Upper lobe of left lung (tissue), 6 donors: ENCODE measurements at regions not wholly inside any gene's neighbourhood (a gene's known extent, or its start where the extent isn't known, plus 50 kb on each side); places are given as distances from the start of the nearest gene placed in this dataset.

Experiments used
- ATAC-seq, 2 donors: fragments of 200-7000 bp; cut with Tn5 transposase; one replicate each; pipeline ENCODE4 v1.9.1; 2022; ENCODE audit warnings: mild to moderate bottlenecking in 2 of 2, moderate library complexity in 2 of 2; ENCODE audit not compliant: low FRiP score in 2 of 2
- DNase-seq, 2 donors: peaks; one replicate each; pipeline ENCODE4 v3.0.0-alpha.2; 2019 to 2020
- H3K27ac ChIP-seq, 4 donors: fragments of 200-600 bp; sonication (generic); one replicate each; pipeline ENCODE4 v1.5.1; 2016 to 2019
- H3K27me3 ChIP-seq, 4 donors: fragments of 200-600 bp; sonication (generic); one replicate each; pipeline ENCODE4 v1.5.1; 2017 to 2019
- H3K36me3 ChIP-seq, 4 donors: fragments of 200-600 bp; sonication (generic); one replicate each; pipeline ENCODE4 v1.5.1; 2016 to 2019
- H3K4me1 ChIP-seq, 4 donors: fragments of 200-600 bp; sonication (generic); one replicate each; pipeline ENCODE4 v1.5.1; 2018 to 2019
- H3K4me3 ChIP-seq, 4 donors: fragments of 200-600 bp; sonication (generic); one replicate each; pipeline ENCODE4 v1.5.1; 2017 to 2019; ENCODE audit warnings: mild to moderate bottlenecking in 2 of 4, moderate library complexity in 1 of 4
- H3K9me3 ChIP-seq, 4 donors: fragments of 200-600 bp; sonication (generic); one replicate each; pipeline ENCODE4 v1.5.1; 2018 to 2019
- CTCF ChIP-seq, 6 experiments: fragments of 450-650 bp in 4 of 6; fragments of 200-600 bp in 2 of 6; sonication (generic) in 2 of 6; IDR thresholded peaks; one replicate each; pipeline ENCODE4 v1.5.1; 2016 to 2019; ENCODE audit warnings: antibody characterized with exemption in 6 of 6
- EP300 ChIP-seq, 4 donors: sonication (generic); formaldehyde crosslinking; IDR thresholded peaks; one replicate each; pipeline ENCODE4 v1.5.1; 2017; ENCODE audit warnings: antibody characterized with exemption in 4 of 4, control low read depth in 2 of 4
- POLR2A ChIP-seq, 4 donors: fragments of 450-650 bp; IDR thresholded peaks; one replicate each; pipeline ENCODE4 v1.5.1; 2016 to 2017; ENCODE audit warnings: antibody characterized with exemption in 4 of 4, mild to moderate bottlenecking in 2 of 4
- POLR2AphosphoS5 ChIP-seq, 2 donors: sonication (generic); formaldehyde crosslinking; IDR thresholded peaks; one replicate each; pipeline ENCODE4 v1.5.1; 2017; ENCODE audit warnings: antibody characterized with exemption in 2 of 2
- WGBS, 2 donors: methylation state at CpG; one replicate each; pipeline ENCODE4 v1.1.5; 2017 to 2018; 5-methylcytosine and 5-hydroxymethylcytosine counted together
- donor health status: DM: no; HTN: no; CAD: no; lungs with moderate emphysema.
- donor health status: DM: no; HTN: yes; CAD: no; lungs with severe emphysema.

DNA sequence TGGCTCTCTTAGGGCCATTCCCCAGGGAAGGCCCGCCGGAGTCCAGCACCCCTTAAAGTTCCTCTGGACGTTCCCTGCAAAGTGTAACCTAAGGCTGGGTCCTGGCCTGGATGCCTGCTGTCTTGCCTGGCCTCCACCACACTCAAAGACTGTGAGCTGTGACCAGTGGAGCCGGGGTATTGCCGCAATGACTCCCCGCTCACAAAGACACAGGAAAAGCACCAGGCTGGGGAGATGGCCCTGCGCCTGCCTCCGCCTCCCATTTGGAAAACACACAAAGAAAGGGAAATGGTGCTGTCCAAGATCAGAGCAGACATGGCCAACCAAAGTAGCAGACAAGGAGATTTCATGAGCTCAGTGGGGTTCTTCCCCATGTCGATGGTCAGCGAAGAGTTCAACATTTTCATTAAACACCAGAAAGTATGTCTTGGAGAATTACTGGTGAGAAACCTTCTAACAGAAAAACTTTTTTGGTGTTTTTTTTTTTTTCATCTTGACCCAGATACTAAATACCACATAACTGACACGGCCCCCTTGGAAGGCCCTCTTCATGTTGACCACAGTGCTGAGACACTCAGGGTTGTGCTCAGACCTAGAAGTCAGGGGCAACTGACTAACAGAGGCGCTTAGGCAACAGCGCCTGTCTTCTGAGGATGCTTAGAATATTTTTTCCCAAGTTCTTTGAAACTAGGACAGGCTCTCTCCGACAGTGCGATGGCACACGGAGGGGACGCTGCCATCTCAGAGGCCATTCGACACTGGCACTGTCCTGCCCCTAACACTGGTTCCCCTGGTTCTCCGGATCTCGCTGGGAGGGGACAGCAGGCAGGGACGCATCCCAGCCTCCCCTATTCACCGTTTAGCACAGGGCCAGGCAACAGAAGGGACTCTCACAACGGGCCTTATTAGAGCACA, 226.4 kb upstream of the ID2 start:
- H3K9me3 ChIP-seq = no peaks in the 10 kb centered on the region
- H3K4me3 ChIP-seq = peak overlapping the region in 1 of 4 donors; percentile 14
- peak; percentile 5 to 35 for ATAC-seq
- WGBS, 2 donors = 79 to 80% methylated on average over 20 to 23 of the region's 23 CpGs
- H3K36me3 ChIP-seq = no peaks in the 10 kb centered on the region
- DNase-seq = no peak
- peak overlapping the region; percentile 11 to 58 (median 42) for H3K27ac ChIP-seq
- no peak for TF ChIP-seq POLR2A (IDR thresholded peaks at IDR 0.05)
- TF ChIP-seq POLR2AphosphoS5 (IDR thresholded peaks at IDR 0.05) = no peak
- no peak for TF ChIP-seq CTCF (IDR thresholded peaks at IDR 0.05)
- no peak for TF ChIP-seq EP300 (IDR thresholded peaks at IDR 0.05)
- peaks cover 13 to 23% (median 19%) of the 10 kb centered on the region in 4 donors for H3K4me1 ChIP-seq
- H3K27me3 ChIP-seq = no peaks in the 10 kb centered on the region

DNA sequence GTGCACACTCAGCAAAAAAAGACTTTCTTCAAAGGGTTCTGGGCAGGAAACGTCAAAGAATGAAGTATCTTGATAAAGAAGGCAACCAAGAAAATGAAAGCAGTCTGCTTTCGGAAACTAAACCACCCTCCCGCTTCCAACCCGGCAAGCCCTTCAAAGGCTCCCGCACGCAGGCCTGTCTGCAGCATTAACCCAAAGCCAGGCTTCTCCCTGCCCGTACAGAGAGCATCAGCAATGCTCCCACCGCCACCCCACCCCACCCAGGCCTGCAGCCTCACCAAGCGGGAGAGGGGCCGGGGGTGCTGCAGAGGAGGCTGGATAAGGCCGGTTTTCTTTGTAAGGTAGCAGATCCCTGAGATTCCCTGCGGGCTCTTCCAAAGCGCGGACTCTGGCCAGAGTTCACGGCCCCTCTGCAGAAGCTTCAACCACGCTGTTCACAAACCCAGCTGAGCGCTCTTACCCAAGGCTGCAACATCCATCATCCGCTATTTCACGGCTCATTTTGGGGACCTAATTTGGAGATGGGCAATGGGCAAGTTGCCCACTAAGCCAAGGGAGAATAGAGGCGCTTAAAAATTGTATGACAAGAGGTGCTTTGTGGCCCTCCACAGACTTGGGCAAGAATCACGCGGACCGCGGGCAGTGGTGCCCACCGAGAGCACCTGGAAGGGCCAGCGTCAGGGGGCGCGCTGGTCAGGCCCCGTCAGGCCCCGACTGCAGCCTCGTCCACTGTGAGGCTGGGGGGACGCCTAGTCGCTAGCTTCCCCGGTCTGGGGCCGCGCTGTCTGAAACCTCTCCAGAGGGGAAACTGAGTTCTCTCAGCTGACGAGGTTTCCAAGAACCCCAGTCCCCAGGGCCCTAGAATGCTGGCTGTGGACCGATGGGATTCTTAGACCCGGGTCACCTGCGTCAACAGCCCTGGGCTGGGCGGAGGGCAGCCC, 225.4 kb upstream of the ID2 start:
- DNase-seq (peak in 1 of 2 donors; percentile 60), ATAC-seq (peak in 1 of 2 donors; percentile 20)
- no peak for TF ChIP-seq CTCF (IDR thresholded peaks at IDR 0.05)
- TF ChIP-seq POLR2AphosphoS5 (IDR thresholded peaks at IDR 0.05) = no peak
- TF ChIP-seq POLR2A (IDR thresholded peaks at IDR 0.05) = no peak
- TF ChIP-seq EP300 (IDR thresholded peaks at IDR 0.05) = no peak
- H3K36me3 ChIP-seq = no peaks in the 10 kb centered on the region
- peak overlapping the region in 3 of 4 donors; percentile 30 to 42 (median 42) for H3K4me3 ChIP-seq
- WGBS, 2 donors = 72 to 75% methylated on average over 26 to 41 of the region's 41 CpGs
- peak overlapping the region; percentile 11 to 63 (median 42) for H3K27ac ChIP-seq
- no peaks in the 10 kb centered on the region for H3K9me3 ChIP-seq
- H3K27me3 ChIP-seq = no peaks in the 10 kb centered on the region
- peaks cover 13 to 23% (median 19%) of the 10 kb centered on the region in 4 donors for H3K4me1 ChIP-seq

DNA sequence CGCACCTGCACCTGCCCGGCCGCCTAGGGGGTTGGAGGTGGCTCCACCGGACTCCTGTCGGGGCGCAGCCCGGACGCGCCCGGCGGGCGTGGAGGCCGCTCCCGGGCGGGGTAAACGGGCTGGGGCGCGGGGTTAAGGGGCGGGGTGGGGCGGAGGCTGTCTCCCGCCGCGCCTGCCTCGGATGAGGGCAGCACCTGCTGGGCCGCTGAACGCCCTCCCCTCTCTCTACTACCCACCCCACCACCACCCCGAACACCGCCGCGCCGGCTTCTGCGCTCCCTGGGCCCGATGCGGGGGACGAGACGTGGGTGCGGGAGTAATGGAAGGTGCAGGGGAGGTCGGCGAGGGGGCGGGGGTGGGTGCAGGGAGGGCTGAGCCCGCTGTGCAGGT, 224.8 kb upstream of the ID2 start:
- DNase-seq (peak in 1 of 2 donors; percentile 86), ATAC-seq (peak in 1 of 2 donors; percentile 55)
- Histone ChIP-seq H3K4me3 (peak overlapping the region in 3 of 4 donors; percentile 30 to 42 (median 42)), H3K27me3 (no peaks in the 10 kb centered on the region), H3K9me3 (no peaks in the 10 kb centered on the region), H3K4me1 (peaks cover 13 to 23% (median 19%) of the 10 kb centered on the region in 4 donors), H3K36me3 (no peaks in the 10 kb centered on the region), H3K27ac (peak overlapping the region in 2 of 4 donors; percentile 55 to 63)
- WGBS, 2 donors = 20 to 44% methylated on average over 7 to 29 of the region's 41 CpGs
- TF ChIP-seq POLR2AphosphoS5 (IDR thresholded peaks at IDR 0.05) (no peak), EP300 (IDR thresholded peaks at IDR 0.05) (no peak), POLR2A (IDR thresholded peaks at IDR 0.05) (no peak), CTCF (IDR thresholded peaks at IDR 0.05) (no peak)

- Histone ChIP-seq H3K27ac (peak overlapping the region in 1 of 4 donors; percentile 63), H3K4me3 (peak overlapping the region in 3 of 4 donors; percentile 30 to 42 (median 42))
Measured at GRCh38 chr2:8457699-8458502, 224.0 kb upstream of the ID2 start.

More at GRCh38 chr2:8457699-8458502, 224.0 kb upstream of the ID2 start:
- no peaks in the 10 kb centered on the region for H3K36me3 ChIP-seq
- H3K4me1 ChIP-seq = peaks cover 13 to 23% (median 19%) of the 10 kb centered on the region in 4 donors
- ATAC-seq (no peak), DNase-seq (no peak)
- no peak for TF ChIP-seq EP300 (IDR thresholded peaks at IDR 0.05)
- no peak for TF ChIP-seq CTCF (IDR thresholded peaks at IDR 0.05)
- no peak for TF ChIP-seq POLR2A (IDR thresholded peaks at IDR 0.05)
- no peak for TF ChIP-seq POLR2AphosphoS5 (IDR thresholded peaks at IDR 0.05)
- H3K9me3 ChIP-seq = no peaks in the 10 kb centered on the region
- no peaks in the 10 kb centered on the region for H3K27me3 ChIP-seq
- 43 to 44% methylated on average over 19 of the region's 19 CpGs for WGBS, 2 donors
